PC-3 (cell line): ENCODE measurements at regions not wholly inside any gene's neighbourhood (a gene's known extent, or its start where the extent isn't known, plus 50 kb on each side); places are given as distances from the start of the nearest gene placed in this dataset.

Source experiments
- EZH2 ChIP-seq: fragments of 300-600 bp; sonication (generic); IDR thresholded peaks from one replicate; pipeline ENCODE4 v1.6.1; 2017; ENCODE audit warnings: antibody characterized with exemption, mild to moderate bottlenecking, low read length; ENCODE audit not compliant: unreplicated experiment
- TF ChIP-seq, protein P1 (sequence below): fragments of 300-600 bp; sonication (generic); conservative IDR thresholded peaks from 2 replicates; pipeline ENCODE4 v1.5.1; 2017; ENCODE audit warnings: antibody characterized with exemption, low read depth, mild to moderate bottlenecking, low read length

DNA sequence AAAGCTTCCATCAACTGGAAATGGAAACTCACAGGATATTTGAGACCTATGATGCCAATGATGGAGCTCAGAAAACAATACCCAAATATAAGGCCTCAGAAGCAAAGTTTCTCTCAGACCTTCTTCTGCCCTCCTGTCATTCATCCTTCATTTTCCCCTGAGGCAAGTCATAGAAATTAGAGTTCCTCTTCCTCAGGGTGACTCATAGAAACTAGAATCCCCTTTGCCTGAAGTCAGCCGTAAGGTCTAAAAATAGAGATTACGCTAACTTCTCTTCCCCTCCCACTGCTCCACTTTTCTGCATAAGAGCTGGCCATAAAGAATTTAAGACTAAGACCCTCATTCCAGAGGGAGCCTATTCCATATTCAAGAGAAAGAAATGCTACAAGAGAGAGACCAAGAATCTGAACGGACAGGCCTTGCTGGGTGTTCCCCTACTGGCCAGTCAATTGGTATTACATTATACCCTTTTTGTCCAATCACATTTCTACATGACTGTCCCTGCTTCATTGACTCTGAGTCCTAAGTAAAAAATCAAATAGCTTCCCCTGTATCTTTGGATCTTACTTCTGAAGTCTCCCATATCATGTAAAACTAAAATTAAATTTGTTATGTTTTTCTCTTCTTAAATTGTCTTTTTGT lies 994.9 kb downstream of the ADGRL2 start:
- TF ChIP-seq, protein P1, sequence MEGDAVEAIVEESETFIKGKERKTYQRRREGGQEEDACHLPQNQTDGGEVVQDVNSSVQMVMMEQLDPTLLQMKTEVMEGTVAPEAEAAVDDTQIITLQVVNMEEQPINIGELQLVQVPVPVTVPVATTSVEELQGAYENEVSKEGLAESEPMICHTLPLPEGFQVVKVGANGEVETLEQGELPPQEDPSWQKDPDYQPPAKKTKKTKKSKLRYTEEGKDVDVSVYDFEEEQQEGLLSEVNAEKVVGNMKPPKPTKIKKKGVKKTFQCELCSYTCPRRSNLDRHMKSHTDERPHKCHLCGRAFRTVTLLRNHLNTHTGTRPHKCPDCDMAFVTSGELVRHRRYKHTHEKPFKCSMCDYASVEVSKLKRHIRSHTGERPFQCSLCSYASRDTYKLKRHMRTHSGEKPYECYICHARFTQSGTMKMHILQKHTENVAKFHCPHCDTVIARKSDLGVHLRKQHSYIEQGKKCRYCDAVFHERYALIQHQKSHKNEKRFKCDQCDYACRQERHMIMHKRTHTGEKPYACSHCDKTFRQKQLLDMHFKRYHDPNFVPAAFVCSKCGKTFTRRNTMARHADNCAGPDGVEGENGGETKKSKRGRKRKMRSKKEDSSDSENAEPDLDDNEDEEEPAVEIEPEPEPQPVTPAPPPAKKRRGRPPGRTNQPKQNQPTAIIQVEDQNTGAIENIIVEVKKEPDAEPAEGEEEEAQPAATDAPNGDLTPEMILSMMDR, result no peak; the same call in 1 of the 2 replicates
- no peak for TF ChIP-seq EZH2
